MG63 (cell line): ENCODE measurements at regions not wholly inside any gene's neighbourhood (a gene's known extent, or its start where the extent isn't known, plus 50 kb on each side); places are given as distances from the start of the nearest gene placed in this dataset.
"Not testable (repeated sequence)": the region's sequence is repeated elsewhere in the genome, so short reads cannot be mapped to it uniquely, and the experiment has no call there.

Experiments used
- DNase-seq: peaks from one replicate; pipeline ENCODE4 v3.0.0-alpha.2; 2020
- H3K27me3 ChIP-seq: fragments of 250-450 bp; sonication (Bioruptor Pico); 2 replicates; pipeline ENCODE4 v1.5.1; 2020; ENCODE audit warnings: mild to moderate bottlenecking, moderate library complexity
- H3K36me3 ChIP-seq: fragments of 250-450 bp; sonication (Bioruptor Pico); 2 replicates; pipeline ENCODE4 v1.5.1; 2020; ENCODE audit warnings: mild to moderate bottlenecking, moderate library complexity
- H3K4me3 ChIP-seq: fragments of 250-450 bp; sonication (Bioruptor Pico); 2 replicates; pipeline ENCODE4 v1.5.1; 2020; ENCODE audit warnings: mild to moderate bottlenecking, moderate library complexity
- H3K9me3 ChIP-seq: fragments of 250-450 bp; sonication (Bioruptor Pico); 2 replicates; pipeline ENCODE4 v1.5.1; 2020; ENCODE audit warnings: mild to moderate bottlenecking, moderate library complexity

DNA sequence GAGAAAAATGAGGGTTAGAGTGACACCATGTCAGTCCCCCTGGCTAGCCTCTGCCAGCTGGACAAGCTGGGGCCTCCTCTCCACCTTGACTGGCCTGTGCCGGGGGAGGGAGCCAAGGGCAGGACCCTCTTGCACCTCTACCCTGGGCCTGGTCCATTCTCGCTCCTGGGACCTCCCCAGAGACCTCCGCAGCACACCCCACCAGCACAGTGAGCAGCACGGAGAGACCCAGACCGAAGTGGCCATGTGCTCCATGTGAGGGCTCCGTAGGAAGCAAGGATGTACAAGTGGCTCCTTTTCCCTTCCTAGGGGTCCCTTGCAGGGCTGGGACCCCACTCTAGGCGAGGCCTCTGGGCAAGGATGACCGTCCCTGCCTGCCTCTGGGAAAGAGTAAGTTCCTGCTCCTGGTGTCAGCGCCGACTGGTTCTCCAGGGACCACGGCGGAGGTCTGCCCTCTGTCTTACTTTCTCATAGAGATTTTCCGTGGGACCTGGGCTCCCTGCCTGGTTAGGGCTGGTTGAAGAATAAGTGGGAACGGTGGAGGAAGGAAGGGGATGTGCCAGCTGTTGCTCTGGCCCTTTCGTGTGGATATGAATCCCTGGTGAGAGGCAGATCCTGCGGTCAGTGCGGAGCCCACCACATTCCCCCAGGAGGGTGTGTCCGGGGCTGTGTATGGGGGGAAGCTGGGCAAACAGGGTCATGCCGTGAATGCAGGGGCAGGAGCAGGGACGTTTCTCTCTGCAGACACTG lies 124.2 kb downstream of the METRNL start:
- DNase-seq: peak; percentile 23
- Histone ChIP-seq H3K36me3 (peaks cover 3% of the 10 kb centered on the region; the same call in 1 of the 2 replicates), H3K9me3 (peaks cover 2% of the 10 kb centered on the region; the same call in 1 of the 2 replicates), H3K27me3 (no peaks in the 10 kb centered on the region), H3K4me3 (no peak overlapping the region)

DNA sequence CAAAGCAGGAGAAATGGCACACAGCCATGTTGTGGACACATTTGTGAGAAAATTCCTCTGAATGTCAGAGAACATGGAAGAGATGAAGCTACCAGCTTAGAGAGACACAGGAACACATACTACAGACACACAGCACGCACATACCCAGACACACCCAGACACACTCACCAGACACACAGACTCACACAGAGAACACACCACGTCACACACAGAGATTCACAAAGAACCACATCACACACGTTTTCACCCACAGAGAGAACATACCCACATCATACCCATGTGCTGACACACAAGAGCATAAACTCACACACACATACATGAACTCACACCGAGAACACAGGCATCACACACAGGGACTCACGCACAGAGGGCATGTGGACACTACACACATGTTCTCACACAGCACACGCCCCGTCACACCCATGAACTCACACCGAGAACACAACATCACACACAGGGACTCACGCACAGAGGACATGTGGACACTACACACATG lies 124.9 kb downstream of the METRNL start:
- no peak for DNase-seq

DNA sequence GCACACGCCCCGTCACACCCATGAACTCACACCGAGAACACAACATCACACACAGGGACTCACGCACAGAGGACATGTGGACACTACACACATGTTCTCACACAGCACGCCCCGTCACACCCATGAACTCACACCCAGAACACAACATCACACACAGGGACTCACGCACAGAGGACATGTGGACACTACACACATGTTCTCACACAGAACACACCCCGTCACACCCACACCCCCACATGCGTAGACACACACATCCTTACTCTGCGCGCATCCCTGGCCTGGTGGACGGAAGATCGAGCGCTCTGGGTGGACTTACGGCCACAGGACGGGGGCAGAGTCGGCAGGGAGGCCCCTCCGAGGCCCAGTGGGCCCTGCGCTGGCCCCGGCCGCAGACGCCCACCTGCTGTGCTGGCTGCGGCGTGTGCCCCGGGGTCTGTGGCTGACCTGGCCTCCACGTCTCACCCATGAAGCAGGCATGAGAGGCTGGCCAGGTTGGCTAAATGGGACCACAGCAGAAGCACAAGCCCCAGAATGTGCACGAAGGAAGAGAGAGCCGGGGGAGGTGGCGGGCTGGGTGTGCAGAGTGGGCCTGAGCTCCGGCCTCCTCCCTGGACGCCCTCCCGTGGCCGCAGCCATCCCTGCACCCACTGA lies 125.5 kb downstream of the METRNL start:
- not testable (repeated sequence) for H3K9me3 ChIP-seq, H3K27me3 ChIP-seq, DNase-seq, H3K36me3 ChIP-seq, H3K4me3 ChIP-seq

More for the DNA sequence above, 124.9 kb downstream of the METRNL start:
- H3K9me3 ChIP-seq: peaks cover 2% of the 10 kb centered on the region; the same call in 1 of the 2 replicates
- H3K36me3 ChIP-seq: peaks cover 3% of the 10 kb centered on the region; the same call in 1 of the 2 replicates
- no peaks in the 10 kb centered on the region for H3K27me3 ChIP-seq
- H3K4me3 ChIP-seq: no peak overlapping the region

DNA sequence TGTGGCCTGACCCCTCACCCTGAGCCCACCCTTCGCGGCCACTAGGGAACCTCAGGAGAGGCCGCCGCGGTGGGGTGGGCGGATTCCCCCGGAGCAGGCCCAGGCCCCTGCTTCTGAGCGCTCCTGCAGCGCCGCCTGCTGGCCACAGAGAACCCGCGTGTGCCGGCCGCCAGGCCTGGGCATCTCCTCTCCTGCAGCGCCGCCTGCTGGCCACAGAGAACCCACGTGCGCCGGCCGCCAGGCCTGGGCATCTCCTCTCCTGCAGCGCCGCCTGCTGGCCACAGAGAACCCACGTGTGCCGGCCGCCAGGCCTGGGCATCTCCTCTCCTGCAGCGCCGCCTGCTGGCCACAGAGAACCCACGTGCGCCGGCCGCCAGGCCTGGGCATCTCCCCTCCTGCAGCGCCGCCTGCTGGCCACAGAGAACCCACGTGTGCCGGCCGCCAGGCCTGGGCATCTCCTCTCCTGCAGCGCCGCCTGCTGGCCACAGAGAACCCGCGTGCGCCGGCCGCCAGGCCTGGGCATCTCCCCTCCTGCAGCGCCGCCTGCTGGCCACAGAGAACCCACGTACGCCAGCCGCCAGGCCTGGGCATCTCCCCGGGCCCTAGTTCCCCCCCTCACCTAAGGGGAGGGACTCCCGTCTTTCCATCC lies 126.1 kb downstream of the METRNL start:
- H3K36me3 ChIP-seq, H3K9me3 ChIP-seq, H3K27me3 ChIP-seq, H3K4me3 ChIP-seq: not testable (repeated sequence)
- peak; percentile 72 for DNase-seq

DNA sequence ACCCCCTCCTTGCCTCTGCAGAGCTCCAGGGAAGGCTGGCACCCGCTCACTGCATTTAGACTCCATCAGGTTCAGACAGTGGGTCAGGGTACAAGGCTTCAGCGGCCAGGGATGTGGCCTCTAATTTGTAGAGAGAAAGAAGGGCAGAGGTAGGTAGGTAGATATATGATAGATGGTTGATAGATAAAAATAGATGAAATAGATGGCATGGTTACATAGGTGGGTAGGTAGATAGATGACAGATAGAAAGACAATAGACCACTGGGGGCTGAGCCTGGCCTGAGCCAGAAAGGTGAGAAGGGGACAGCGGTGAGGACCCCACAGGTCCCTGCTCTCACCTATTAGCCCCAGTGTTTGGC lies 126.6 kb downstream of the METRNL start:
- DNase-seq, H3K36me3 ChIP-seq, H3K4me3 ChIP-seq, H3K9me3 ChIP-seq, H3K27me3 ChIP-seq: not testable (repeated sequence)

DNA sequence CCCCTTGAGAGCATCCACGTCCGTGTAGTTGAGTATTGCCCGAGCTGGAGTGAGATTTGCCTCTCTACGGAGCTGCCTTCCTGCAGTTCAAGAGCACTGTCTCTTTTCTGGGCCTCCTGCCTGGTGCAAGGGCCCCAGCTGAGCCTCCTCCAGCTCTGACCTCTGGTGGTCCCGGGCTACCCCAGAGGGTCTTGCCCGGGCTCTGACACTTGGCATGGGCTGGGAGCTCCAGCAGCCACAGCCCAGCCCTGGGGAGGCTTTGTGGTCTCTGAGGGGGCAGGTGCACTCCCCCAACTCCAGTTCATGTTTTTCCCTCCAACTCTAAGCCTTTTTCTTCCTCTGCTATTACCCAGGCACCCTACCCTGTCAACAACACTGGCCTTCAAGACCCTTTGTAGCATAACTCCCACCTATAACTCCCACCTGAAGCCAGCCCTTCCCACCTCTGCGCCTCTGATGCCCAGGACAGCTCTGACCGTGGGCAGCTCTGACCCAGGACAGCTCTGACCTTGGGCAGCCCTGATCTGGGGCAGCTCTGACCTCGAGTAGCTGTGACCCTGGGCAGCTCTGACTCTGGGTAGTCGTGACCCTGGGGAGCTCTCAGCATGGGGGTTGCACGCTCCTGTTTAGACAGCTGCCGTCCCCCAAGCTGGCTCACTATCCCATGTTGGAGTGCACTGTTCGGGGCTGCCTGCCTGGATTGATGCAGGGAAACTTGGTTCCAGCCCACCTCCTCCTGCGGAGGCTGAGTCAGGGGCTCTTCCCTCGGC lies 127.6 kb downstream of the METRNL start:
- H3K36me3 ChIP-seq, DNase-seq, H3K27me3 ChIP-seq, H3K9me3 ChIP-seq, H3K4me3 ChIP-seq: not testable (repeated sequence)

DNA sequence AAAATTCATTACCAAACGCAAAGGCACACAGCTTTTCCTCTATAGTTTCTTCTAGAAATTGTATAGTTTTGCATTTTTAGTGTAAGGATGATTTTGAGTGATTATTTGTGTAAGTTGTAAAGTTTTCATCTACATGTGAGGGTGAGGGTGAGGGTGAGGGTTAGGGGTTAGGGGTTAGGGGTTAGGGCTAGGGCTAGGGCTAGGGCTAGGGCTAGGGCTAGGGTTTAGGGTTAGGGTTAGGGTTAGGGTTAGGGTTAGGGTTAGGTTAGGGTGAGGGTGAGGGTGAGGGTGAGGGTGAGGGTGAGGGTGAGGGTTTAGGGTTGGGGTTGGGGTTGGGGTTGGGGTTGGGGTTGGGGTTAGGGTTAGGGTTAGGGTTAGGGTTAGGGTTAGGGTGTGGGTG lies 167.6 kb downstream of the METRNL start:
- not testable (repeated sequence) for H3K9me3 ChIP-seq, H3K4me3 ChIP-seq, H3K36me3 ChIP-seq, DNase-seq, H3K27me3 ChIP-seq
